ENCODE measurements at regions not wholly inside any gene's neighbourhood (a gene's known extent, or its start where the extent isn't known, plus 50 kb on each side); places are given as distances from the start of the nearest gene placed in this dataset.
"Not testable (repeated sequence)": the region's sequence is repeated elsewhere in the genome, so short reads cannot be mapped to it uniquely, and the experiment has no call there.

- in situ Hi-C loops (cut with HindIII; ENCODE audit: low sequenced_read_pairs), result no loop called here
These were observed 654.9 kb upstream of the TBL1XR1 start for GRCh38 chr3:177852001-177852807.

- in situ Hi-C loops (cut with HindIII; ENCODE audit: low sequenced_read_pairs), result no loop called here
These were observed 657.7 kb upstream of the TBL1XR1 start for GRCh38 chr3:177855021-177855420.

- in situ Hi-C loops (cut with HindIII; ENCODE audit: low sequenced_read_pairs), result no loop called here
These were observed 662.9 kb upstream of the TBL1XR1 start for GRCh38 chr3:177860184-177860583.

GRCh38 chr3:177862962-177863491 lies 665.7 kb upstream of the TBL1XR1 start:
- in situ Hi-C loops (cut with HindIII; ENCODE audit: low sequenced_read_pairs), result no loop called here

- in situ Hi-C loops (cut with HindIII; ENCODE audit: low sequenced_read_pairs), result not testable (repeated sequence)
These were observed 665.0 kb upstream of the KCNMB2 start for GRCh38 chr3:177871267-177871666.

GRCh38 chr3:177878192-177878591 lies 658.0 kb upstream of the KCNMB2 start:
- in situ Hi-C loops (cut with HindIII; ENCODE audit: low sequenced_read_pairs), result no loop called here

- in situ Hi-C loops (cut with HindIII; ENCODE audit: low sequenced_read_pairs), result no loop called here
These were observed 657.3 kb upstream of the KCNMB2 start for GRCh38 chr3:177878957-177879356.

GRCh38 chr3:177881351-177881750 lies 654.9 kb upstream of the KCNMB2 start:
- in situ Hi-C loops (cut with HindIII; ENCODE audit: low sequenced_read_pairs), result no loop called here

- in situ Hi-C loops (cut with HindIII; ENCODE audit: low sequenced_read_pairs), result no loop called here
These were observed 654.0 kb upstream of the KCNMB2 start for GRCh38 chr3:177882124-177882648.

- in situ Hi-C loops (cut with HindIII; ENCODE audit: low sequenced_read_pairs), result no loop called here
These were observed 653.1 kb upstream of the KCNMB2 start for GRCh38 chr3:177883091-177883490.

GRCh38 chr3:177883957-177884356 lies 652.3 kb upstream of the KCNMB2 start:
- in situ Hi-C loops (cut with HindIII; ENCODE audit: low sequenced_read_pairs), result no loop called here

- in situ Hi-C loops (cut with HindIII; ENCODE audit: low sequenced_read_pairs), result no loop called here
These were observed 651.2 kb upstream of the KCNMB2 start for GRCh38 chr3:177885063-177885462.

GRCh38 chr3:177886501-177886900 lies 649.7 kb upstream of the KCNMB2 start:
- in situ Hi-C loops (cut with HindIII; ENCODE audit: low sequenced_read_pairs), result no loop called here

GRCh38 chr3:177887475-177887874 lies 648.8 kb upstream of the KCNMB2 start:
- in situ Hi-C loops (cut with HindIII; ENCODE audit: low sequenced_read_pairs), result no loop called here

- in situ Hi-C loops (cut with HindIII; ENCODE audit: low sequenced_read_pairs), result no loop called here
These were observed 647.1 kb upstream of the KCNMB2 start for GRCh38 chr3:177889161-177889560.

- in situ Hi-C loops (cut with HindIII; ENCODE audit: low sequenced_read_pairs), result no loop called here
These were observed 646.4 kb upstream of the KCNMB2 start for GRCh38 chr3:177889652-177890358.

- in situ Hi-C loops (cut with HindIII; ENCODE audit: low sequenced_read_pairs), result no loop called here
These were observed 645.9 kb upstream of the KCNMB2 start for GRCh38 chr3:177890359-177890683.

GRCh38 chr3:177891569-177891968 lies 644.7 kb upstream of the KCNMB2 start:
- in situ Hi-C loops (cut with HindIII; ENCODE audit: low sequenced_read_pairs), result not testable (repeated sequence)

GRCh38 chr3:177893331-177893730 lies 642.9 kb upstream of the KCNMB2 start:
- in situ Hi-C loops (cut with HindIII; ENCODE audit: low sequenced_read_pairs), result no loop called here

GRCh38 chr3:177894081-177894728 lies 642.0 kb upstream of the KCNMB2 start:
- in situ Hi-C loops (cut with HindIII; ENCODE audit: low sequenced_read_pairs), result no loop called here

- in situ Hi-C loops (cut with HindIII; ENCODE audit: low sequenced_read_pairs), result no loop called here
These were observed 638.1 kb upstream of the KCNMB2 start for GRCh38 chr3:177898185-177898584.

Measured in DLD1 (cell line).